ENCODE measurements at regions not wholly inside any gene's neighbourhood (a gene's known extent, or its start where the extent isn't known, plus 50 kb on each side); places are given as distances from the start of the nearest gene placed in this dataset.

DNA sequence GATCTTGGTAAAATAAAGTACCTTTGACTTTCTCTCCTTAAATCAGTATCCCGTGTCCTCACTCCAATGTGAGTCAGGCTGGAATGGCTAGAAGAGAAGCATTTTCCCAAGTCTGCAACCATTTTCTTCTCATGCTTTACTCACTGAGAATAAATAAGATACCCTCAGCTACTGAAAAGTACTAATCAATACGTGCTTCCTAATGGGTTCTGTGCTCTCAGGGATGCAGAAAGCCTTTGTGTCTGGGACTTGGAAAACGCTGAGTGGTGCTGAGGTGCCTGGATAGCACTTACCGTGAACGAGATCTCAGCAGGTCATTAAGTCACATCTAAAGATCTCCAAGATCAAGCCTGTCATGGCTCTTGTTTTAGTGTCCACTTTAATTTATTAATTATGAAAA lies 672.3 kb upstream of the C16orf82 start:
- Histone ChIP-seq H3K4me2 (ENCODE audit: control insufficient read depth, extremely low read depth, insufficient read depth, low read depth, low read length) (no peak overlapping the region), H3K36me3 (ENCODE audit: control insufficient read depth in 2 of 2, extremely low read depth in 1 of 2, insufficient read depth in 2 of 2, low read length in 2 of 2) (no peaks in the 10 kb centered on the region), H3K9ac (ENCODE audit: control insufficient read depth, extremely low read depth, insufficient read depth, low read length) (no peak overlapping the region), H3K27me3 (ENCODE audit: control insufficient read depth, extremely low read depth, insufficient read depth, low read length) (no peaks in the 10 kb centered on the region), H3K4me1 (ENCODE audit: control insufficient read depth, extremely low read depth, insufficient read depth, low read length) (no peaks in the 10 kb centered on the region), H3K9me1 (ENCODE audit: control insufficient read depth, extremely low read depth, insufficient read depth, low read length) (no peaks in the 10 kb centered on the region), H3K9me3 (ENCODE audit: control insufficient read depth, low read depth, low read length) (peaks cover 2% of the 10 kb centered on the region), H3K4me3 (ENCODE audit: control insufficient read depth in 2 of 3, extremely low read depth in 1 of 3, insufficient read depth in 2 of 3, low read depth in 1 of 3, low read length in 3 of 3) (no peak overlapping the region), H3K27ac (ENCODE audit: control insufficient read depth, insufficient read depth, low read length) (no peak overlapping the region), H3K79me2 (ENCODE audit: control insufficient read depth, insufficient read depth, low read length) (no peaks in the 10 kb centered on the region), H4K20me1 (ENCODE audit: control insufficient read depth, extremely low read depth, insufficient read depth, low read length) (no peaks in the 10 kb centered on the region), H2AFZ (ENCODE audit: control insufficient read depth, low read length) (no peak overlapping the region)
- no peak for TF ChIP-seq CTCF (optimal IDR thresholded peaks at IDR 0.05 in 1 of 3, IDR thresholded peaks at IDR 0.05 in 1 of 3, conservative IDR thresholded peaks at IDR 0.05 in 1 of 3; ENCODE audit: extremely low read depth in 1 of 3, insufficient read depth in 2 of 3, low read length in 3 of 3)
- TF ChIP-seq EZH2 (IDR thresholded peaks at IDR 0.05; ENCODE audit: low read length) = no peak
- FAIRE-seq = no peak
- DNase-seq (ENCODE audit: low read depth, low spot score) = no peak
- dilution Hi-C loops (cut with MboI; ENCODE audit: extremely low pct_ligation_motif_present, low sequenced_read_pairs) = no loop called here

- Histone ChIP-seq H3K4me1 (ENCODE audit: control insufficient read depth, extremely low read depth, insufficient read depth, low read length) (no peaks in the 10 kb centered on the region), H2AFZ (ENCODE audit: control insufficient read depth, low read length) (no peak overlapping the region), H3K27ac (ENCODE audit: control insufficient read depth, insufficient read depth, low read length) (no peak overlapping the region), H3K9me1 (ENCODE audit: control insufficient read depth, extremely low read depth, insufficient read depth, low read length) (no peaks in the 10 kb centered on the region), H3K36me3 (ENCODE audit: control insufficient read depth in 2 of 2, extremely low read depth in 1 of 2, insufficient read depth in 2 of 2, low read length in 2 of 2) (no peaks in the 10 kb centered on the region), H3K4me2 (ENCODE audit: control insufficient read depth, extremely low read depth, insufficient read depth, low read depth, low read length) (no peak overlapping the region), H4K20me1 (ENCODE audit: control insufficient read depth, extremely low read depth, insufficient read depth, low read length) (no peaks in the 10 kb centered on the region), H3K27me3 (ENCODE audit: control insufficient read depth, extremely low read depth, insufficient read depth, low read length) (no peaks in the 10 kb centered on the region), H3K4me3 (ENCODE audit: control insufficient read depth in 2 of 3, extremely low read depth in 1 of 3, insufficient read depth in 2 of 3, low read depth in 1 of 3, low read length in 3 of 3) (no peak overlapping the region), H3K79me2 (ENCODE audit: control insufficient read depth, insufficient read depth, low read length) (no peaks in the 10 kb centered on the region), H3K9ac (ENCODE audit: control insufficient read depth, extremely low read depth, insufficient read depth, low read length) (no peak overlapping the region), H3K9me3 (ENCODE audit: control insufficient read depth, low read depth, low read length) (peaks cover 2% of the 10 kb centered on the region)
- no peak for FAIRE-seq
- dilution Hi-C loops (cut with MboI; ENCODE audit: extremely low pct_ligation_motif_present, low sequenced_read_pairs) = no loop called here
- no peak for DNase-seq (ENCODE audit: low read depth, low spot score)
- TF ChIP-seq CTCF (optimal IDR thresholded peaks at IDR 0.05 in 1 of 3, IDR thresholded peaks at IDR 0.05 in 1 of 3, conservative IDR thresholded peaks at IDR 0.05 in 1 of 3; ENCODE audit: extremely low read depth in 1 of 3, insufficient read depth in 2 of 3, low read length in 3 of 3) (no peak), EZH2 (IDR thresholded peaks at IDR 0.05; ENCODE audit: low read length) (no peak)
Measured at GRCh38 chr16:26395700-26396099, 671.0 kb upstream of the C16orf82 start.
